ENCODE measurements at regions not wholly inside any gene's neighbourhood (a gene's known extent, or its start where the extent isn't known, plus 50 kb on each side); places are given as distances from the start of the nearest gene placed in this dataset.

- H3K79me2 ChIP-seq (ENCODE audit: control insufficient read depth, insufficient read depth, low read length): no peaks in the 10 kb centered on the region
- H2AFZ ChIP-seq (ENCODE audit: control insufficient read depth, low read depth, low read length): no peak overlapping the region
- intact Hi-C loops (cut with micrococcal nuclease; ENCODE audit: unreplicated experiment): no loop called here
- FAIRE-seq: no peak
- in situ Hi-C loops (cut with MboI): no loop called here
- no peaks in the 10 kb centered on the region for H3K36me3 ChIP-seq (ENCODE audit: control insufficient read depth in 2 of 2, insufficient read depth in 2 of 2, low read length in 1 of 2)
- ChIA-PET CTCF (interaction anchor here (0.8 kb wide), 1 partner anchor 35 kb away, joined by 3 read pairs; no protein-coding TSS in a partner anchor), POLR2A (no interaction called here), SMC1A (ENCODE audit: uncharacterized antibody, unreplicated experiment) (interaction anchor here (0.8 to 1.5 kb wide), 2 partner anchors 8 to 218 kb away, joined by 3 to 5 read pairs; no protein-coding TSS in a partner anchor), RAD21 (ENCODE audit: unreplicated experiment) (interaction anchor here (3.8 kb wide), 1 partner anchor 14 kb away, joined by 9 read pairs; no protein-coding TSS in a partner anchor)
- no peaks in the 10 kb centered on the region for H3K27me3 ChIP-seq (replicated peaks in 1 of 2; ENCODE audit: control insufficient read depth in 2 of 2, insufficient read depth in 2 of 2, low read length in 1 of 2)
- DNase-seq (ENCODE audit: low read depth, low spot score): no peak
- no TSS peak for BruUV-seq (replicated peaks)
- H3K4me2 ChIP-seq (ENCODE audit: control insufficient read depth, insufficient read depth): no peak overlapping the region
- 60% methylated on average over 2 of the region's 2 CpGs for WGBS (ENCODE audit: insufficient coverage, insufficient replicate concordance, low lambda C conversion rate, missing lambda C conversion rate)
- peaks cover 31% of the 10 kb centered on the region for H3K4me1 ChIP-seq (ENCODE audit: control insufficient read depth, insufficient read depth, low read length)
- no peak overlapping the region for H3K27ac ChIP-seq (ENCODE audit: control insufficient read depth, insufficient read depth)
- no peak for ATAC-seq
- no peak for TF ChIP-seq WRNIP1 (IDR thresholded peaks at IDR 0.05; ENCODE audit: borderline replicate concordance, low read depth, low read length)
- TF ChIP-seq GABPA (IDR thresholded peaks at IDR 0.05; ENCODE audit: low read depth): no peak
- H4K20me1 ChIP-seq (ENCODE audit: control insufficient read depth, insufficient read depth): no peaks in the 10 kb centered on the region
- no peak overlapping the region for H3K9ac ChIP-seq (ENCODE audit: control insufficient read depth, insufficient read depth, low read length)
- H3K9me3 ChIP-seq (replicated peaks; ENCODE audit: control insufficient read depth, insufficient read depth, low read length): no peaks in the 10 kb centered on the region; the same call in 1 of the 3 replicates
- no peak overlapping the region for H3K4me3 ChIP-seq
Observed at GRCh38 chr3:102031834-102032233, 182.5 kb downstream of the NFKBIZ start.

GRCh38 chr3:102032491-102033383 is 183.4 kb downstream of the NFKBIZ start:
- H4K20me1 ChIP-seq (ENCODE audit: control insufficient read depth, insufficient read depth): no peaks in the 10 kb centered on the region
- no peak overlapping the region for H2AFZ ChIP-seq (ENCODE audit: control insufficient read depth, low read depth, low read length)
- no peaks in the 10 kb centered on the region for H3K27me3 ChIP-seq (replicated peaks in 1 of 2; ENCODE audit: control insufficient read depth in 2 of 2, insufficient read depth in 2 of 2, low read length in 1 of 2)
- FAIRE-seq (no peak), DNase-seq (ENCODE audit: low read depth, low spot score) (no peak), ATAC-seq (no peak)
- WGBS (ENCODE audit: insufficient coverage, insufficient replicate concordance, low lambda C conversion rate, missing lambda C conversion rate): 50% methylated on average over 2 of the region's 2 CpGs
- in situ Hi-C loops (cut with MboI): no loop called here
- RAD21 ChIA-PET (ENCODE audit: unreplicated experiment): no interaction called here
- no peaks in the 10 kb centered on the region; the same call in 1 of the 3 replicates for H3K9me3 ChIP-seq (replicated peaks; ENCODE audit: control insufficient read depth, insufficient read depth, low read length)
- H3K79me2 ChIP-seq (ENCODE audit: control insufficient read depth, insufficient read depth, low read length): no peaks in the 10 kb centered on the region
- no TSS peak for BruUV-seq (replicated peaks)
- no peaks in the 10 kb centered on the region for H3K36me3 ChIP-seq (ENCODE audit: control insufficient read depth in 2 of 2, insufficient read depth in 2 of 2, low read length in 1 of 2)
- peaks cover 39% of the 10 kb centered on the region for H3K4me1 ChIP-seq (ENCODE audit: control insufficient read depth, insufficient read depth, low read length)
- H3K4me2 ChIP-seq (ENCODE audit: control insufficient read depth, insufficient read depth): no peak overlapping the region
- H3K9ac ChIP-seq (ENCODE audit: control insufficient read depth, insufficient read depth, low read length): no peak overlapping the region
- POLR2A ChIA-PET: no interaction called here
- no peak overlapping the region for H3K27ac ChIP-seq (ENCODE audit: control insufficient read depth, insufficient read depth)
- SMC1A ChIA-PET (ENCODE audit: uncharacterized antibody, unreplicated experiment): interaction anchor here (0.6 to 1.5 kb wide), 3 partner anchors 9 to 218 kb away, joined by 3 to 5 read pairs (median 3); no protein-coding TSS in a partner anchor
- TF ChIP-seq ZNF24 (IDR thresholded peaks at IDR 0.05): no peak
- no peak for TF ChIP-seq SRF (IDR thresholded peaks at IDR 0.05; ENCODE audit: low read depth in 2 of 2, low read length in 2 of 2)
- no peak for TF ChIP-seq ETV6 (conservative IDR thresholded peaks at IDR 0.05 in 1 of 2, IDR thresholded peaks at IDR 0.05 in 1 of 2; ENCODE audit: borderline replicate concordance in 1 of 2, low read depth in 1 of 2)
- CTCF ChIA-PET: interaction anchor here (1.1 kb wide), 1 partner anchor 35 kb away, joined by 3 read pairs; no protein-coding TSS in a partner anchor
- intact Hi-C loops (cut with micrococcal nuclease; ENCODE audit: unreplicated experiment): no loop called here
- no peak overlapping the region for H3K4me3 ChIP-seq
